HG02970 (cell line): ENCODE measurements at regions not wholly inside any gene's neighbourhood (a gene's known extent, or its start where the extent isn't known, plus 50 kb on each side); places are given as distances from the start of the nearest gene placed in this dataset.

Source experiments
- ATAC-seq: cut with Tn5 transposase; IDR thresholded peaks from one replicate; pipeline ENCODE4 v1.9.1; 2021; ENCODE audit warnings: mild to moderate bottlenecking, moderate library complexity, moderate number of reproducible peaks; ENCODE audit not compliant: unreplicated experiment, low FRiP score

DNA sequence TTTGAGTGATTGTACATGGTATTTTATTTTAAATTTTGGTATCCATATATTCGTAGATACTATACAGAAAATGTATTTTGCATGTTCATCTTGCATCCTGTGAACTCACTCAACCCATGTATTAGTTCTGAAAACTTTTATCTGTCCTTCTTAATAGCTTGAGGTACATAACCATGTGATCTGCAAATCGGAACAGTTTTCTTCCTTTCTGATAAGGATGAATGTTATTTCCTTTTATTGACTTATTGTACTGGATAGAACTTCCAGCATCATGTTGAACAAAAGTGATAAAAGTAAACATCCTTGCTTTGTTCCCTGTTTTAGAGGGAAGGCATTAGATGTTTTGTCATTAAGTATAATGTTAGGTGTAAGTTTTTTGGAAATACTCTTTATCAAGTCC lies 554.7 kb downstream of the GALR1 start:
- no peak for ATAC-seq

DNA sequence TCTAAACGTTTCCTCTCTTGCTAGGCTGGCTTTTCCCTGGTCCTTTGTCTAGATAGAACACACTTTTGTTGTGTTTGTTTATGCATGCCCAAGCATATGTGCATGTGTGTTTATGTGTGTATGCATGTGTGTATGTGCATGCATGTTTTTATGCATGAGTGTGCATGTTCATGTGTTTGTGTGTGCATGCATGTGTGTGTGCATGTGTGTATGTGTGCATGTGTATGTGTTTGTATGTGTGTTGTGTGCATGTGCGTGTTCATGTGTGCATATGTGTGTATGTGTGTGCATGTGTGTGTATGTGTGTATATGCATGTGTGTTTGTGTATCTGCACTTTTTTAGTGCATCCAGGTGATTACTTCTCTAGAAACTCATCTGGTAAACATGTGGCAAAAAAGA lies 558.0 kb downstream of the GALR1 start:
- no peak for ATAC-seq

DNA sequence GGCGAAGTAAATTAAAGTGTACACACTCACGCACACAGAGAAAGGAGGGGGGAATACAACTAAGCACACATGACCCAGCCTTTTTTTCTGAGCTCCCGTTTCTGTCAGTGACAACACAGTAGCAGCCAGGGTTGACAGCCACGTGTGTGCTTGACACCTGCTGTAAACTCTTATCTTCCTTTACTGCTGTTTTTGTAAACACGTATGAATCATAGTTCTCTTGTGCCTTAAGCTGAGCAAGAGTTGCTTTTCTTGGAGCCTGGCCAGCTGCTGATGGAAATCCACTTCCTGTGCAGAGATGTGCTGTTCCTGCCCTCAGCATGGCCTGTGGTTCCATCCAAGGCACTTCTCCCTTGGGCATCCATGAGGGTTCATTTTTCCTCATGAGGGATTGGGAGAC lies 561.9 kb downstream of the GALR1 start:
- ATAC-seq, result no peak

DNA sequence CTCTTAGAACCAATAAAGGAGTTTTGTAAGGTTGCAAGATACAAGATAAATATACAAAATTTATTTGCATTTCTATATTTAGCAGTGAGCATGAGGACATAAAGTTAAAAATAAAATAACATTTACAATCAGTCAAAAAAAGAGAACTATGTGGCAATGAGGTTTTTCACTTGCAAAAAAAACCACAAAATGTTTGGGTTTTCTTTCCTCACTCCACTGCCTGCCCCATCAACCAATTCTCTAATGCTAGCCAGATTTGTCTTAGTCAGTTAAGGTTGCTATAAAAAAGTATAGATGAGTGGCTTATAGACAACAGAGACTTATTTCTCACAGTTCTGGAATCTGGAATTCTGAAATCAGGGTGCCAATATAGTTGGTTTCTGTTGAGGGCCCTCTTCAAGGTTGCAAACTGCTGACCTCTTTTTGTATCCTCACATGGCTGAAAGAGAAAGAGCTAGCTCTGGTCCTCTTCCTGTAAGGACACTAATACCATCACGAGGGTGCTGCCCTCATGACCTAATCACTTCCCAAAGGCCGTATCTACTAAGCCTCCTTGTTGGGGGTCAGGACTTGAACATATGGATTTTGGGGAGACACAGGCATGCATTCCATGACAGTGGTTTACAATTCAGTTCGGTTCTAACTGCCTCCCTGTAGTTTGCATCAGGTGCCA lies 566.2 kb downstream of the GALR1 start:
- no peak for ATAC-seq

DNA sequence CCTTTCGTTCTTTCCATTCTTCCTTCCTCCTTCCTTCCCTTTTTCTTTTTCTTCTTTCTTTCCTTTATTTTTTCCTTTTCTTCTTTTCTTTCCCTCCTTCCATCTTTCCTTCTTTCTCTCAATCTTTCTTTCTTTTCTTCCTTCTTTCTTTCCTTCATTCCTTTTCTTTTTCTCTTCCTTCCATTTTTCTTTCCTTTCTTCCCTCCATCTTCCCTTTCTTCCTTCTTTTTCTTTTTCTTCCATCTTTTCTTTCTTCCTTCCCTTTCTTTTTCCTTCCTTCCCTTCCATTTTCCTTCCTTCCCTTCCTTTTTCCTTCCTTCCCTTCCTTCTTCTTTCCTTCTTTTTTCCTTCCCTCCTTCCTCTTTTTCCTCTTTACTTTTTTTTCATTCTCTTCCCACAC lies 568.7 kb downstream of the GALR1 start:
- ATAC-seq, result no peak

DNA sequence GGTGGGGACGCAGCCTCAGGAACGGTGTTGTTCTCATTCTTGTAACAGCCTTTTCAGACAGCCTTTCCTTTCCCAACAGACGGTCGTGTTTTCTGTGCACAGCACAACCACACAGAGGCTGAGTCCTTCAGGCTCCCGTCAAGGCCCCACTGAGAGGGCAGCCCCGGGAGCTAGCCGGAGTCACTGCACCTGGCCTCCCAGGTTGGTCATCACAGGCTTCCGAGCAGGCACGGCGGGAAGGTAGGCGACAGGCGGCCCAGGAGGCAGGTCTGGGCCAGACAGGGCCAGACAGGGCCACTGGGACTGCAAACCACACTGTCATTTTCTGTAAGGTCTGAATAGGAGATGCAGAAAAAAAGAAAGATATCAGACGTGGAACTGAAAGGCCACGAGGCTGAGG lies 570.8 kb downstream of the GALR1 start:
- ATAC-seq, result no peak

DNA sequence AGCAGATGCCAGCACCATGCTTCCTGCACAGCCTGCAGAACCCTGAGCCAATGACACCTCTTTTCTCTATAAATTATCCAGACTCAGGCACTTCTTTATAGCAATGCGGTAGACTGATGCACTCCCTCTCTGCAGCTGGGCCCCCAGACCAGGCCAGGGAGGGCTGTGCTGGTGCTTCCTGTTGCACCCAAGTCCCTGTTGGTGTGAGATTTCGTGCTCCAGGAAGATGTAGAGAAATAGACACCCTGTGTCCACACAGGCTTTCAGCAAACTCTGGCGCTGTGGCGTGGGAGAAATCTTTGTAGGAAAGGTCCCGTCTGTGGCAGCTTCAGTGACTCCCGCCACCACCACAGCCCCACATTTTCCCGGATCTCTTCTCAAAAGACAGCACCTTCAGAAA lies 572.2 kb downstream of the GALR1 start:
- no peak for ATAC-seq

DNA sequence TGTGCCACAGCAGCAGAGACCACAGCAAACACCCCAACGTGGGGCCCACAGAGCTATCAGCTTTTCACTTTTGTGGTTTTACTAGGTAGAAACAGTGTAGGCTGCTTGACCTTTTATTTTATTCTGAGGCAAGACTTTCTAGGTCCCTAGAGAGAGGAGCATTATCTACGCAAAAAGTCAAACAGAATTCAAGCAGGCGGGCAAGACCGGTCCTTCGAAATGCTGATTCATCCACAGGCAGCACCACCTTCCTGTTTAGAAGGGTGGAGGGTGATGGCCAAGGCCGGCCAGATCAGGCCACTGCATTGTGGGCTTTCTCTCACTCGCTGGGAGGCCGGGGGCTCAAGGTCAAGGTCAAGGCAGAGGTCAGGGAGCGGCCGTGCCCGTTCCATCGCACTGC lies 573.0 kb downstream of the GALR1 start:
- no peak for ATAC-seq

DNA sequence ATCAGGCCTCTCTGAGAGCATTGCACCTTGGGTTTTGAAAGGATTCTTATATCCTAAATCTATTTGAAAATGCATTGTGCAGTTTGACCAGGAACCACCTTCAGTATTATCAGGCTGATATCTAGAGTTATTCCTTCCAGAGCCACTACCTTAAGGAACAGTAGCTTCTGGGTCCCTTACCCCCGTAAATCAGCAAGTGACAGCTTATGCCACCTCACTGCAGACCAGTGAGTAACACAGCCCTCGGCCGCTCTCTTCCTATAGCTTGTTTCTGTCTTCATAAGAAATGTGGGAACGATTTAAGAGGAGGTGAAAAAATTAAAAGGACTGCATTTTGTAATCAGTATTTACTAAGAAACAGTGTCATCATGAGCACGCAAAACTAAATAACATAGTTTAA lies 584.2 kb downstream of the GALR1 start:
- no peak for ATAC-seq

DNA sequence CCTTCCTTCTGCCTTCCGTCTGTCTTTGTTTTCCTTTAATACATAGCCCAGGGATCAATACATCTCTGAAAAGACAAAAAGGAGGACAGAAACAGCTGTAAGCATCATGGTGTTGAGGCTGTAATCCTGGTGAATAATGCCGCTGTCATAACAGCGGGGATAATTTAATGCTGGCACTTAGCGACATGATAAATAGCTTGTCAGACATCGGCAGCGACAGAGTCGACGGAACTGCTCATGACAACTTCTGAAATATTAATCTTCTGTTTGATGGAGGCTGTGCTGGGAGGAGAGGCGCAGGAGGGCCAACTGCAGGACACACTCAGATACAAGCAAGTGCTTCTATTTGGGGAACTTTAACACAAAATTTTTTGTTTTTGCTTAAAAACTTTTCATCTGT lies 602.2 kb downstream of the GALR1 start:
- ATAC-seq, result no peak

DNA sequence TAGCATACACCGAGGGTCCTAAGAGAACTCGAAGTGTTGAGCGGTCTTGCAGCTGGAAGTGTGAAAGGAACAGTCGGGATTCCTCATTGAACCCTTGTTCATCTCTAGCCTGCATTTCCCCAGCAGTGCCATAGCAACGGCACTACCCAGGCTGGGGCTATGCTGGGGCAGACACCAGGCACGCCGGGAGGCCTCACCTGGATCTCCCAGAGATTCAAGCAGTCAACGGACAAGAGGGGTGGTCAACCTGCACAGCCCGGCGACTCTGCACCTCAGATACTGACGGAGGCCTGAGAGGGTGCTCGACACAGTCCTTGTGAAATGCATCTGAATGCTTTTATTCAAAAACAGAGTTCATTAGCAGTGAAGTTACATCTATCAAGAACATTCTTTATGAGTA lies 604.2 kb downstream of the GALR1 start:
- no peak for ATAC-seq

DNA sequence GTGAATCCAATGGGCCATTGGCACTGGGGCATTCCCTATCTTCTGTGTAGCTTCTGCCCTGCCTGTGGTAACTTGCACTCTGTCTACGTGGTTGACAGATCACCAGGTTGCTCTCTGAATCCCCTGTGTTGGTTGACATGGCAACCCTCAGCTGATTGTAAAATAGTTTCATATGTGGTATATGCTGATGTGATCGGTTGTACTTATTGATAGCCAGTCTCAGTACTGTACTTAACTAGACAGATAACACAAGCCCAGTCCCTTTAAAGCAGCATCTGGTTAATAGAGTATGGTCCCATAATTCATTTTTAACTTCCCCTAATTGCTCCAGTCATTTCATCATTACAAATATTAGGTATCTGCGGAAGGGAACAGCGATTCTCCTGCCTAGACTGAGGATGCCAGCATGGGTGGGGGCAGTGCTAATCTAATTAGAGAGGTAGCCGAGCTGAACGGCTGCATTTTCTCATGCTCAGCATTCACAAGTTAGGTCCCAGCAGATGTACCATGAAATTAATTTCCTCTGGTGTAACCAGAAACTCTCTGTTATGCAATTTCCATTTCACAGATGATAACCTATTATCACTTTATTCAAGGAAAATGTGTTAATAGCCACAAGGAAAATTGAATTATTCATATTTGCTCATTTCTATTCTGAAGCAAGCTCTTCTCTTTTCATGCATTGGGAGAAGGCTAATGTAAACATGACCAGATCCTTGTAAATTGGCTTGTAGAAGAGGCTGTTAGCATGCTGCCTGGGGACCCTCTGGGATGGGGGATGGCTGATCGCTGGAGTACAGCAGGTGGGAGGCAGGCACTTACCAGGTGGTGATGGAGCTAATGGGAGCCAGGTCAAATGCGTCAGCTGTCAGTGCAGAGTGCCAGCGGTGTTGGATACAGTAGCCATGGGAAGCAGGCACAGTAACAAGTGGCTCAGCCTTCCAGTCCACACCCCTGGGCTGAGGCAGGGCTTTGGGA lies 608.3 kb downstream of the GALR1 start:
- no peak for ATAC-seq

DNA sequence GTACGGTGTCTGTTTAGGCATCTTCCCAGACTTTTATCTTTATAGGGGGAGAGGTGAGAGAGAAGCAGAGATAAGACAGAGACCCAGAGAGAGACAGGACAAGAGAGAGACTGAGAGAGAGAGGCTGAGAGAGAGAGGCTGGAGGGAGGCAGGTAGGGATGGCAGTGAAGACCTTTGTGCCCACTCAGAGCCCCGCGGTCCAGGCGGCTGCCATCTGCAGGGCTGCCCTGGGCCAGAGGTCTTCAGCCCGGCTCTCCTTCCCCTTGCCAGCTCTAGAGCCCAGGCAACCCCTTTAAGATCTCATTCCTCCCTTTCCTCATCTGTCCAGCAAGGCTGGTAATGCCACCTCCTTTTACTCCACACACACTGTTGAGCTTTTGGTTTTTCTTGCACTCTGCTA lies 610.0 kb downstream of the GALR1 start:
- ATAC-seq, result no peak

DNA sequence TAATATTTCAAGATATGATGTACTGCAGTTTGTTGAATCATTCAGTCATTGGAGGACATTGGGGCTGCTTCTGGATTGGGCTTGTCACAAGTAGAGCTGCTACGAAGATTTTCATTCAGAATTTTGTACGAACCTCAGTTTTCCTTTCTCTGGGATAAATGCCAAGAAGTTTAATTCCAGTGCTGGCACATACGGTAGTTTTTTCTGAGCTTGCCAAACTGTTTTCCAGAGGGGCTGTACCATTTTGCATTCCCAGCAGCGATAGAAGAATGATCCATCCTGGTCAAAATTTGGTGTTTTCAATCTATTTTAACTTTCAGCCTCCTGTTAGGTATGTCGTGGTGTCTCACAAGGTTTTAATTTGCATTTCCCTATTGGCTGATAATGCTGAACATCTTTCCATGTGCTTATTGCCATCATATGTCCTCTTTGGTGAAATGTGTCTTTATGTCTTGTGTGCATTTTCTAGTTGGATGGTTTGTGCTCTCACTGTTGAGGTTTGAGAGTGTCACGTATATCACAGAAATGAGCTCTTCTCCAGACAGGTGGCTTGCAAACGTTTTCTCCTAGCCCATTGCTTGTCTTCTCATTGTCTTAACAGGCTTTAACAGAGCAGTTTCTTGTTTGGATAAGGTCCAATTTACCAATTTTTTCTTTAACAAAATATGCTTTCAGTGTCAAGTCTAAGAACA lies 612.6 kb downstream of the GALR1 start:
- no peak for ATAC-seq

DNA sequence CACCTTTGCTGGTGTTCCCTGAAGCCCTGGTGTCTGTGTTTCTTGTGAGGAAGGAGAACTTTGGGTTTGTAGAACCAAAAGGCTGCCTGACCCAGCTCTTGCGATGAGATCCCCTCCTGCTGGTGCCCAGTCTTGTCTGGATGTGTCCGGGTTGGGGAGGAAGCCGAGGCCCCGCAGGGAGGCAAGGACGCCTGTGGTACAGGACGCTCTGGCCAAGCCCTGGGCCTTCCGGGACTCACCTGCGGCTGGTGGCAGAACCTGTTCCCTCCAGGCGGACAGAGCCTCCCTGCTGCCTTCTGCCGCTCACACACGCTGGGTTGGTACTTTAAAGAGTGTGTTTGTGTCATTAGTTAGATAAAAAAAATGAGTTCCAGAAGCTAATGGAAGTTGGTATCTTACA lies 616.2 kb downstream of the GALR1 start:
- ATAC-seq, result no peak

DNA sequence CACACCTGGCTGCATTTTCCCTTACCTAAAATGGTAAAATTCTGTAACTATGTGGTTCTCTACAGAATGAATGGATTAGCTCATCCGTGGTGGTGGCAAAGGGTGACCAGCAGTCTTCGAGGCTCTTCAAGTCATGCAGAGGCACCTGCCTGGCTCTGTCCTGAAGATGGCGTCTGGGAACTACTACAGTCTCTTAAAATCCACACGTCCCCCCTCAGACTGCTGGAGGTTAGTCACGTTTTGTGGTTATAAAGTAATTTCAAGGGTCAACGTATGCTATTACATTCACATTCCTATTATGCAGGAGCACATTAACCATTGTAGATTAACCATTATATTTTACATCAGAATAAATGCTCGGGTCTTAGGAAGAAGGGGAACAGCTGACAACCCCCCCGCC lies 616.7 kb downstream of the GALR1 start:
- no peak for ATAC-seq

DNA sequence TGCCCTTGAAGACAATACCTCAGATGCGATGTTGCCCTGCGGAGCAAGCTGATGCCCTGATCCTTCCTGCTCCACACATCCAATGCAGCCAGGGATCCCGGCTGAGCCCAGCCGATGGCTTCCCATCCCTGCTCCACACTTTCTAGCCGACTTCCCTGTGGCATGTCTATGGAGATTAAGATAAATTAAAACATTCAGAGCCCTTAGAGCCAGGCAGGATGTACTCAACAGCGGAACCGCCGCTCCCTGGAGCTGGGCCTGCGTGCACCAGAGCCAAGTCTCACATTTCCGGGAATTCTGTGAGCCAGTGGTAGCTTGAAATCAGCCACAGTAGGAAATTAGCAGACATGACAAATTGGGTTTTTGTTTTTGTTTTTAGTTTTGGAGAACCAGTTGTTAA lies 620.6 kb downstream of the GALR1 start:
- ATAC-seq, result no peak

DNA sequence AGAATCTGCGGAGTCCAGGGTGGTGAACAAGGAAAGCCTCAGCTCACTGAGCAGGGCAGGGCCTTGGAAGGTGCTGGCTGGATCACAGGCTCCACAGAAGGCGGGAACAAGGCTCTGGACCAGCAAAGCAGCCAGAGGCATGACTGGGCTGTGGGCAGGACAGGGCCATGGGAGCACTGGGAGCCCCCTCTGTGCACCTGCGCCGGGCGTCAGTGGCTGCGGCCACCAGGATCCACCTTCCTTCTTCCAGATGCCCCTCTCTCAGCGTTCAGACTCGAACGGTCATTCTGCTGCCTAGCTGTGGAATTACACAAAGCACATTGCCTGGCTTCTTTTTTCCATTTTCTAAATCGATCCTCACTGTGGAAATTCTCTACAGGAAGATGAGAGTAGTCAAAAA lies 621.2 kb downstream of the GALR1 start:
- ATAC-seq, result no peak

DNA sequence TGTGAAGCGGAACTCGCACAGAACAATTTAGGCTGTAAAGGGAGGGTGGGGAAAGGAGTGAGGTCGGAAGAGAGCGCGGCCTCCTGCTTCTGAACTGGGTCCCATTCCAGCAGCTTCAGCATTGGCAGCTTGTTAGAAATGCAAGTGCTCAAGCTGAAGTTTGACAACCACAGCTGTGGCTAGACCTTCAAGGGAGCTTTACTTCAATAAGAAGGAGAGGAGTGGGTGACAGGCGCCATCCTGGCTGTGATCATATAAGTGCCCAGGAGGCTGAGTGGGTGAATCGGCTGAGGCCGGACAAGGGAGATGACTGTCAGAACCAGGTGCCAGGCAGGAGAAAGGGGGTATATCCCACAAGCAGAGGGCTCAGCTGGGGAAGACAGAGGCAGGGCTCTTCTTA lies 622.5 kb downstream of the GALR1 start:
- ATAC-seq, result no peak

DNA sequence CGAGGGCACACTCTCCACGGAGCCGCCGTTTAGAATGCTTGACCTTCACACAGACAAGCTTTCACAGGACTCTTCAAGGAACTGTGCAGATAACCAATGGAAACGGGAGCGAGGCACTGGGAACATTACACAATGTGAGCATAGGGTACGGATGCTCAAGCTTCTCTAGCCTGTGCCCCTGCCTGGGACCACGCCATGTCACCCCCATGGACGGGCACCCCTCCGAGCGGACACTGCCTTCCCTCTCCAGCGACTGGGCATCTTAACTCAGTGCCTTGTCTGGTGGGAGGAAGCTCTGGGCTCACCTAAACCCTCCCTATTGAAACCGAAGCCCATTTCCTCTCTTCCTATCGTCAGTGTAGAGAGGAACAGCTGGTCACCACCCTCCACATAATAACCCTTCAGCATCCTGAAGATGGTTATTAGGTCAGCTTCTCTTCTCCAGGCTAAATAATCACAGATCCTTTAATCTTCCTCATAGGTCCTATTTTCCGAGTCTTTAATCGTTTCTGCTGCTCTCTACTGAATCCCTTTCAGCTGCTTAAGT lies 626.7 kb downstream of the GALR1 start:
- ATAC-seq, result no peak

DNA sequence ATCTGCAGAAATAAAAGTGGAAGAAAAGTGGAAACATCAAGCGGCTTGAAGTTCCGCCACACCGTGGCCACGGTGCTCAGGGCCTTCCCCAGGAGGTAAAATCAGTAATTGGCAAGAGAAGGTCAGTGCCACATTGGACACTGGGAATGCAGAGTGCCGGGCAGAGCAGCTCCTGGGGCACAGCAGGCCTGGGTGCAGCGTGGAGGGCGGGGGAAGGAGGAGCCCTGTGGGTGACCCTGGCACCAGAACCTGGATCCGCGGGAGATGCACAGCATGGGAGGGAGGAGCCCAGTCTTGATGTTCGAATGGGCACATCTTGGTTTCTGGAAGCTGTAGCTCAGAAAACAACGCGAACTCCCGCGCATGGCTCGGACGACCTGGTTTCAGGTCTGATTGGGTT lies 630.2 kb downstream of the GALR1 start:
- no peak for ATAC-seq
